SH-SY5Y (cell line): ENCODE measurements at regions not wholly inside any gene's neighbourhood (a gene's known extent, or its start where the extent isn't known, plus 50 kb on each side); places are given as distances from the start of the nearest gene placed in this dataset.

Source experiments
- GATA2 ChIP-seq: IDR thresholded peaks from 2 replicates; pipeline ENCODE4 v1.6.1; 2011; ENCODE audit warnings: mild to moderate bottlenecking, low read depth, low read length
- GATA3 ChIP-seq: IDR thresholded peaks from 2 replicates; pipeline ENCODE4 v1.6.1; 2011; ENCODE audit warnings: low read depth, mild to moderate bottlenecking, low read length, moderate library complexity

DNA sequence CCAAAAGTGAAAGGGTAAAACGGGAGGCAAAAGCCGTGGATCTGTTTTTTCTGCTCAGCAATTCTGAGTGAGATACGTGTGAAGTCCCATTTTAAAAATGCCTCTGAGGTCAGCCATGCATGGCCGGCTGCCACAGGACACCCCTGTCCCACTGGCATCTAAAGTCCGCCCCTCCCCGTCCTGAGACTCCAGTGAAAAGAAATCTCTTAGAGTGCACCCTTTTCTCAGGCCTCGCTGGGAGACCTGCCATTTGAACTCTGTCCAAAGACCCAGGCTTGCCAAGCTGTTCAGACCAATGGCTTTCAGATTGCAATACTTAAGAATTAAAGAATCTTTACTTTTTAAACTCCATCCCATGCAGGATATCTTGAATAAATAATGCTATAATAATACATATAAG lies 61.0 kb upstream of the SLC24A5 start:
- no peak for TF ChIP-seq GATA3
- no peak for TF ChIP-seq GATA2

DNA sequence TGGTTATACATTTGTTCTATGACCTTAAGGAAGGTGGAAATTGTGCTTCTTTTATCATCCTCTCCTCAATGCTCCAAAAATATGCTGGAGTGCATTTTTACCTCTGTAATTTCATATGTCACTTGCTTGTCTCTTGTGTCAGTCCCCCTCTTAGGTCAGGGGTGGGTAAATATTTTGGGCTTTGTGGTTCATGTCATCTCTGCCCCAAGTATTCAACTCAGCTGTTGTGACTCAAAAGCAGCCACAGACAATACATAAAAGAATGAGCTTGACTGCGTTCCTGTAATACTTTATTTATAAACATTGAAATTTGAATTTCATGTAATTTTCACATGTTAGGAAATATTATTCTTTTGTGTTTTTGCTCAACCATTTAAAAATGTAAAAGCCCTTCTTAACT lies 60.4 kb upstream of the SLC24A5 start:
- no peak for TF ChIP-seq GATA3
- TF ChIP-seq GATA2 = no peak

DNA sequence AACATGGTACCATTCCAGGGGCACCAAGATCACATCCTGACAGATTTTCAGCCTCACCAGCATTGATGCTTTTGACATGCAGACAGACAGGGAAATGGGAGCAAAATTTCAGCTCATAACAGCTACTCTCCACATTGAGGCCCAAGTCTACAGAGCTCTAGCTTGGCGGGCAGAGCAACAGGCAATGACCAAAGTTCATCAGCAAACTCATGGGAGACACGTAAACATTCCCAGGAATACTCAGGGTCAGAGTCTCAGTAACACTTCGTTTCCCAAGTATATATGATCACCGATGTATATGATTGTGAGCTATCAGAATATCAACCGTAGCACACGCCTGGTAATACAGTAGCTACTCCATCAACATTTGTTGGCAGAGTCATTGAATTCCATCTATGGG lies 59.2 kb upstream of the SLC24A5 start:
- TF ChIP-seq GATA2 (no peak), GATA3 (no peak)

DNA sequence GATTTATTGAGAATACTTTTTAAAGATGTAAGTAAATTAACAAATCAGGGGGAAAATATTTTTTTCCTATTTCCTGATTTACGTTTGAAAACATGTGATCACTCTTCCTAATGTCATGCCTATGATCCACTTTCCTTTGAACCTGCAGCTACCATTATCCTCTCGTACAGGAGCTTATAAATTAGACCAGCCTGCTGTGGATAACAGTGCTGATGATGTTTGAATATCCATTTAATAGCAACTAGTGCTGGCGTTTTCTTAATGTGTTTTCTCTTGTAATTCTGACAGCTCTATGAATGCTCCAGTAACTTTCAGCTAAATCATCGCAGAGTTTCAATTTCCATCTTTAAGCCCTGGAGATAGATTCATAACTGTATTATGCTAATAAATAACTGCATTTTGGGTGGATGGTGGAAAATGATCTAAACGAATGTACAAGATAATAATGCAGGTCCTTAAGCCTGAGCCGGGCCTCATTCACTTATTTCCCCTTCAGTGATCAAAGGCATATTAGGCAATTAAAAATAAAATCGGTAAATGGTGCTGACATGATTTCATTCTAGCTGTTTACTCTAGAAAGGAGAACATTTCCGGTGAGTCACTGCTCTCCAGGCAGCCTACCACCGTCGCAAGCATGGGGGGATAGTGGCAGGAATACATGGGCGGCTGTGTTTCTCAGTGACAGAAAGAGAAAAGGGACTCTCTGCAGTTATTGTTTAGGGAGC lies 58.5 kb upstream of the SLC24A5 start:
- TF ChIP-seq GATA2 (no peak), GATA3 (no peak)

DNA sequence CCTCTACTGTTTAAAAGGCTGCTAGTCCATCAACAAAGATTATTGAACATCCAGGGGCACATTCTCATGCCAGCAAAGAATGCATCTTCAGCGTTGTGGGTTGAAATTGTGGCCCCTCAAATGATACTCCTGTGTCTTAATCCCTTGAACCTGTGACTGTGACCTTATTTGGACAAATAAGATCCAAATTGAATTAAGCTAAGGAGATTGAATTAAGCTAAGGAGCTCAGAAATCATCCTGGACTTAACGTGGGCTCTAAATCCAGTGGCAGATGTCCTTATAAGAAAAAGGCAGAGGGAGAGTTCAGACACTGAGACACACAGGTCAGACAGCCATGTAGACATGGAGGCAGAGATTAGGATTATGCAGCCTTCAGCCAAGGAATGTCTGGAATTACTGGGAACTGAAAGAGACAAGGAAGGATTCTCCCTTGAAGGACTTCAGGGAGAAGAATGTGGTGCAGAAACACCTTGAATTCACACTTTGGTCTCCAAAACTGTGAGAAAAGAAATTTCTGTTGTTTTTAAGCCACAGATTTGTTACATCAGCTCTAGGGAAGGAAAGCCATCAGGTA lies 57.3 kb upstream of the SLC24A5 start:
- TF ChIP-seq GATA2 = no peak
- no peak for TF ChIP-seq GATA3

- TF ChIP-seq GATA2 (no peak), GATA3 (no peak)
Measured at GRCh38 chr15:48064421-48064820, 56.4 kb upstream of the SLC24A5 start.

- TF ChIP-seq GATA3 (no peak), GATA2 (no peak)
Measured at GRCh38 chr15:48066456-48066855, 54.3 kb upstream of the SLC24A5 start.
